ENCODE measurements at regions not wholly inside any gene's neighbourhood (a gene's known extent, or its start where the extent isn't known, plus 50 kb on each side); places are given as distances from the start of the nearest gene placed in this dataset.

DNA sequence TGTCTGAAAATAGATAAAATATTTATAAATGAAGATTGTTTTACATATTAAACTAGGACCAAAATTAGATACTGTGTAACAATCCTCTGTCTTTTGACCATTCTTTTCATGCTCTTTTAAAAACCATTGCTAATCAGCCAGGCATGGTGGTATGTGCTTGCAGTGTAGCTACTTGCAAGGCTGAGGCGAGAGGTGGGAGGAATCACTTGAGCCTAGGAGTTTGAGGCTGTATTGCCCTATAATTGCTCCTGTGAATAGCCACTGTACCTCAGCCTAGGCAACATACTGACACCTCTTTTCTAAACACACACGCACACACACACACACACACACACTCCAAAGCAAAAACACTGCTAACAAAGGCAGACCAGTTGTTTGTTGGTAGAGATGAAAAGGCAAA lies 259.2 kb downstream of the JRKL start:
- H2AK9ac ChIP-seq (replicated peaks; ENCODE audit: low read depth, low read length, poor library complexity), result no peak overlapping the region
- H4K20me1 ChIP-seq (ENCODE audit: insufficient read depth, low read length), result no peaks in the 10 kb centered on the region
- no peak overlapping the region for H2AFZ ChIP-seq (replicated peaks; ENCODE audit: low read length, poor library complexity)
- no peak for ATAC-seq (ENCODE audit: low read depth)
- H3K4me1 ChIP-seq (ENCODE audit: control insufficient read depth, insufficient read depth, low read length), result no peaks in the 10 kb centered on the region
- ChIA-PET CTCF (no interaction called here), POLR2A (ENCODE audit: unreplicated experiment) (no interaction called here)
- no peak overlapping the region for H4K5ac ChIP-seq (ENCODE audit: low read depth, low read length)
- WGBS, 2 experiments (ENCODE audit: extremely low coverage in 2 of 2, insufficient read length in 1 of 2), result no CpG with 5 or more reads among the region's 2 CpGs
- no peaks in the 10 kb centered on the region for H3K36me3 ChIP-seq (ENCODE audit: control insufficient read depth, insufficient read depth, low read length)
- no peak overlapping the region for H3K56ac ChIP-seq (ENCODE audit: extremely low read depth, insufficient read depth, low read length)
- H3K79me1 ChIP-seq (ENCODE audit: low read depth in 1 of 2, low read length in 2 of 2), result no peaks in the 10 kb centered on the region
- H2BK5ac ChIP-seq (ENCODE audit: low read depth, low read length, poor library complexity, severe bottlenecking), result no peak overlapping the region
- no peak for TF ChIP-seq RCOR1 (IDR thresholded peaks at IDR 0.05; ENCODE audit: insufficient replicate concordance, low read length)
- TF ChIP-seq NFE2L2 (IDR thresholded peaks at IDR 0.05; ENCODE audit: low read depth, low read length), result no peak
- no peak for TF ChIP-seq BHLHE40 (IDR thresholded peaks at IDR 0.05; ENCODE audit: low read depth, low read length)
- TF ChIP-seq CHD1 (IDR thresholded peaks at IDR 0.05; ENCODE audit: low read depth, low read length), result no peak
- TF ChIP-seq CEBPB (IDR thresholded peaks at IDR 0.05; ENCODE audit: low read depth, low read length), result no peak
- TF ChIP-seq RAD21 (IDR thresholded peaks at IDR 0.05; ENCODE audit: low read length), result no peak
- TF ChIP-seq, protein P1, sequence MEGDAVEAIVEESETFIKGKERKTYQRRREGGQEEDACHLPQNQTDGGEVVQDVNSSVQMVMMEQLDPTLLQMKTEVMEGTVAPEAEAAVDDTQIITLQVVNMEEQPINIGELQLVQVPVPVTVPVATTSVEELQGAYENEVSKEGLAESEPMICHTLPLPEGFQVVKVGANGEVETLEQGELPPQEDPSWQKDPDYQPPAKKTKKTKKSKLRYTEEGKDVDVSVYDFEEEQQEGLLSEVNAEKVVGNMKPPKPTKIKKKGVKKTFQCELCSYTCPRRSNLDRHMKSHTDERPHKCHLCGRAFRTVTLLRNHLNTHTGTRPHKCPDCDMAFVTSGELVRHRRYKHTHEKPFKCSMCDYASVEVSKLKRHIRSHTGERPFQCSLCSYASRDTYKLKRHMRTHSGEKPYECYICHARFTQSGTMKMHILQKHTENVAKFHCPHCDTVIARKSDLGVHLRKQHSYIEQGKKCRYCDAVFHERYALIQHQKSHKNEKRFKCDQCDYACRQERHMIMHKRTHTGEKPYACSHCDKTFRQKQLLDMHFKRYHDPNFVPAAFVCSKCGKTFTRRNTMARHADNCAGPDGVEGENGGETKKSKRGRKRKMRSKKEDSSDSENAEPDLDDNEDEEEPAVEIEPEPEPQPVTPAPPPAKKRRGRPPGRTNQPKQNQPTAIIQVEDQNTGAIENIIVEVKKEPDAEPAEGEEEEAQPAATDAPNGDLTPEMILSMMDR (conservative IDR thresholded peaks at IDR 0.05; ENCODE audit: low read depth, low read length), result no peak
- no peak overlapping the region for H3K14ac ChIP-seq (replicated peaks; ENCODE audit: low read depth, low read length)
- no peak overlapping the region for H3K18ac ChIP-seq (ENCODE audit: low read depth, low read length)
- no peak overlapping the region for H3K4me3 ChIP-seq (ENCODE audit: insufficient read depth, low read depth, low read length)
- no peak overlapping the region for H4K91ac ChIP-seq (ENCODE audit: insufficient read depth, low read depth, low read length)
- no peak overlapping the region for H3K27ac ChIP-seq (ENCODE audit: insufficient read depth, low read length)
- no peak overlapping the region for H2BK20ac ChIP-seq (ENCODE audit: low read depth, low read length)
- H4K8ac ChIP-seq (ENCODE audit: low read depth in 2 of 2, low read length in 2 of 2), result no peak overlapping the region
- in situ Hi-C loops (cut with MboI; ENCODE audit: low sequenced_read_pairs), result no loop called here
- H2BK15ac ChIP-seq (ENCODE audit: low read depth, low read length), result no peak overlapping the region
- no TSS peak for BruUV-seq (replicated peaks)
- no peaks in the 10 kb centered on the region for H3K27me3 ChIP-seq (ENCODE audit: control insufficient read depth, insufficient read depth, low read length)
- H3K4ac ChIP-seq (ENCODE audit: low read depth, low read length), result no peak overlapping the region
- H2BK120ac ChIP-seq (ENCODE audit: low read depth, low read length), result no peak overlapping the region
- H3K23ac ChIP-seq (ENCODE audit: low read depth, low read length), result no peak overlapping the region
- dilution Hi-C loops (cut with HindIII; ENCODE audit: low sequenced_read_pairs, unreplicated experiment), result no loop called here
- intact Hi-C loops (cut with micrococcal nuclease), result no loop called here
- no peak overlapping the region for H3K9ac ChIP-seq (ENCODE audit: low read depth, low read length)
- no peaks in the 10 kb centered on the region for H3K9me3 ChIP-seq (ENCODE audit: control insufficient read depth, insufficient read depth, low read length)
- no peak overlapping the region for H3K4me2 ChIP-seq (ENCODE audit: low read depth, low read length)
- no peak for DNase-seq
- H3K9me1 ChIP-seq (ENCODE audit: insufficient read depth, low read length), result no peaks in the 10 kb centered on the region
- H2AK5ac ChIP-seq (ENCODE audit: low read depth, low read length), result no peak overlapping the region

Data from IMR-90 (cell line).